HFF-Myc (cell line): ENCODE measurements at regions not wholly inside any gene's neighbourhood (a gene's known extent, or its start where the extent isn't known, plus 50 kb on each side); places are given as distances from the start of the nearest gene placed in this dataset.

Experiments used
- DNase-seq: peaks from one replicate; pipeline ENCODE4 v3.0.0-alpha.2; 2011; ENCODE audit warnings: low read depth; ENCODE audit errors: extremely low read depth
- H3K4me3 ChIP-seq: replicated peaks from 2 replicates; pipeline ENCODE4 v1.5.1; 2011; ENCODE audit warnings: low read depth, mild to moderate bottlenecking, control low read depth, low read length
- TF ChIP-seq, protein P1 (sequence below): IDR thresholded peaks from 2 replicates; pipeline ENCODE4 v1.5.1; 2012; ENCODE audit warnings: mild to moderate bottlenecking, low read depth, low read length, control low read depth; ENCODE audit errors: missing control alignments

DNA sequence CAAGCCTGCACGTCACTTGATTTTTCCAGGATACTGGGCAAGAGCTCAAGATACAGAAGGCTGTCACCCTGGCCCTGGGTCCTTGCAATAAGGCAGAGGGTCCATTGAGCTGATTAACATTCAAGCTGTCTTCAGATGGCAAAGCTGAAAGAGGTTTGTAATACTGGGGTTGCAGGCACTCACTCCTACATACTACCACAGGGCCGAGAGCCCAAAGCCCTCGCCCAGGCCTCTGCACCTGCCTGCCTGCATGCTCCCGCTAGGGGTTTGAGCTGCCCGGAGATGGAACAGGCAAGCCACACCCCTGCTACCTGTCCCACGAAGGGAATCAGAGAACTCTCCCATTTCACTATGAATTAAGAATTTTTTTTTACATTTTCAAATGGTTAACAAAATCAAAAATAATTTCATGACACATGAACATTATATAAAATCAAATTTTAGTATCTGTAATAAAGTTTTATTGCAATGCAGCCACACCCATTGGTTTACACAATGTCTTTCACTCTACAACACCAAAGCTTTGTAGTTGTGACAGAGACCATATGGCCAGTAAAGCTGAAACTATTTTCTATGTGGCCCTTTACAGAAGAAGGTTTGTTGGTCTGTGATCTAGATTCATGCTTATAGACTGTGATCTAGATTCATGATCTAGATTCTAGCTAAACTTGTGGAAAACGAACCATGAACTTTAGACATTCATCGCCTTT, 530.4 kb upstream of the IGFBP7 start:
- TF ChIP-seq, protein P1, sequence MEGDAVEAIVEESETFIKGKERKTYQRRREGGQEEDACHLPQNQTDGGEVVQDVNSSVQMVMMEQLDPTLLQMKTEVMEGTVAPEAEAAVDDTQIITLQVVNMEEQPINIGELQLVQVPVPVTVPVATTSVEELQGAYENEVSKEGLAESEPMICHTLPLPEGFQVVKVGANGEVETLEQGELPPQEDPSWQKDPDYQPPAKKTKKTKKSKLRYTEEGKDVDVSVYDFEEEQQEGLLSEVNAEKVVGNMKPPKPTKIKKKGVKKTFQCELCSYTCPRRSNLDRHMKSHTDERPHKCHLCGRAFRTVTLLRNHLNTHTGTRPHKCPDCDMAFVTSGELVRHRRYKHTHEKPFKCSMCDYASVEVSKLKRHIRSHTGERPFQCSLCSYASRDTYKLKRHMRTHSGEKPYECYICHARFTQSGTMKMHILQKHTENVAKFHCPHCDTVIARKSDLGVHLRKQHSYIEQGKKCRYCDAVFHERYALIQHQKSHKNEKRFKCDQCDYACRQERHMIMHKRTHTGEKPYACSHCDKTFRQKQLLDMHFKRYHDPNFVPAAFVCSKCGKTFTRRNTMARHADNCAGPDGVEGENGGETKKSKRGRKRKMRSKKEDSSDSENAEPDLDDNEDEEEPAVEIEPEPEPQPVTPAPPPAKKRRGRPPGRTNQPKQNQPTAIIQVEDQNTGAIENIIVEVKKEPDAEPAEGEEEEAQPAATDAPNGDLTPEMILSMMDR: no peak
- DNase-seq: no peak

DNA sequence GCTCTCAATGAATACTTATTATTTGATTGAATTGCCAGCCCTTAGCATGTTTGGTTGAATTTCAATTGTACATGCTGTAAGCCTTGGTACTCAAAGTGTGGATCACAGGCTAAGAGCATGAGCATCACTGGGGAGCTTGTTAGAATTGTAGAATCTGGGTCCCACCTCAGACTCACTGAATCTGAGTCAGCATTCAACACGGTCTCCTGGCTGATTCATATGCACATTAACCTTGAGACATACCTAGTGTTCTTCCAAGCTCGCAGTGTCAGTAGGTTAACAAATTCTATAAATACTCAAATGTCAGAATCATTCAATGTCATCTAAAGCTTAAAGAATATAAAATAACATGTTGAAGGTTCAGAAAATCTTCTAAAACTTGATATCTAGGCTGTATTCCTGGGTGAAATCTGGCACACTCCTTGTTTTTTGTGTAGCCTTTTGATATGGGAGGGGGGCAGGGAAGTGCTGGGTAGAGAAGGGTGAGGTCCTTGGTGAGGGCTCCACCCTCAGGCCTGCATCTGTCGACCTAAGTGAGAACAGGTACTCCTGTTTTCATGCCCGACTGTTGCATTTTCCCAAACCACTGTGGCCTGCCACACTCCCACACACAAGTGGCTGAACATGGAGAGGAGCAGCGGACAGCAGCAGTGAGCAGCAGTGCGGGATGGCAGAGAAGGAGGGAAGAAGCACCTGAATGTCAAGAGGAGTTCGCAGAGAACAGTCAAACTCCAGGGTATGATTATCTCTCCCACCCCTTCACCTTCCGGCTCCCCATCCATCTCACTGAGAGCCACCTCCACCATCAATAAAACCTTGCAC, 529.6 kb upstream of the IGFBP7 start:
- no peak overlapping the region for H3K4me3 ChIP-seq
- DNase-seq: no peak
- TF ChIP-seq, protein P1: no peak

More for the DNA sequence above, 530.4 kb upstream of the IGFBP7 start:
- no peak overlapping the region for H3K4me3 ChIP-seq

DNA sequence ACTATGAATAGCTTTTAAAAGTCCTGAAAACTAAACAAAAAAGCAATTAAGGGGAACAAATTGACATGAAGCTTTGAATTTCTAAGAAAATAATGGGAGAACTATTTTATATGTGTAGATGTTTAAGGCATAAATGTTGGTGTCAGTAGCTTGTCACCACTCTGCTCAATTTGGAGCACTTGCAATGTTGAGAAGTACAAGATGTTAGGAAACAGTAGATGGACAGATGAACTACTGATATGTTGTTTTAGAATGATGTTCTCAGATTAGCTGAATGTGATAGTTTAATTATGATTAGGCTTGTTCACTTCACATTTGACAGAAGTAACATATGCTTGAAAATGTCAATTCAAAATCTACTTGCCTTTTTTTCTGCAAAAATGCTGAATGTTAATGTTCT, 525.7 kb upstream of the IGFBP7 start:
- H3K4me3 ChIP-seq: no peak overlapping the region
- DNase-seq: no peak
- TF ChIP-seq, protein P1: no peak

DNA sequence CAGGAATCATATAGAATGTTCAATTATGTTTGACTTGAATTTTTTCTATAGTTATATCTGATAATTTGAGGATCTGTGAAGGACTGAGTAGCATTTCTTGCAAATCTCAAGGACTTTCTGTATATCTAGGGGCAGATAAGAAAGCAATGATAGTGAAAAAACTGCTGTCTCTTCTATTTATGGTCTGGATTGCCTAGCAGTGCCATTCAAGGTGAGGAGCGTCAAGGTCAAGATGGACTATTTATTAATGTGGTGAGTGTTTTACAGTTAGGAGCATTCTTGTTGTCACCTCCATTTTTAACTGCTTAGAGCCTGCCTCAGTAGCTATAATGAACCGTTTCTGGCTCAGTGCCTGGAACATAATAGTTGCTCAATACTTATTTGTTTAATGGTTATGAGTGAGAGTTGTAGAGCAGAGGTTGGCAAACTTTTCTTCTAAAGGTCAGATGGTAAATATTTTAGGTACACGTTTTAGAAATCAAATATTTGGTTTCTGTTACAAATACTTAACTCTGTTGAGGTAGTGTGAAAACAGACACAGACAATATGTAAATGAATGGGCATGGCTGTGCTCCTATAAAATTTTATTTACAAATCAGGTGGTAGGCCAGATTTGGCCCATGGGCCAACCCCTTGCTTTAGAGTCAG, 523.2 kb upstream of the IGFBP7 start:
- no peak for DNase-seq
- H3K4me3 ChIP-seq: no peak overlapping the region
- TF ChIP-seq, protein P1: no peak

DNA sequence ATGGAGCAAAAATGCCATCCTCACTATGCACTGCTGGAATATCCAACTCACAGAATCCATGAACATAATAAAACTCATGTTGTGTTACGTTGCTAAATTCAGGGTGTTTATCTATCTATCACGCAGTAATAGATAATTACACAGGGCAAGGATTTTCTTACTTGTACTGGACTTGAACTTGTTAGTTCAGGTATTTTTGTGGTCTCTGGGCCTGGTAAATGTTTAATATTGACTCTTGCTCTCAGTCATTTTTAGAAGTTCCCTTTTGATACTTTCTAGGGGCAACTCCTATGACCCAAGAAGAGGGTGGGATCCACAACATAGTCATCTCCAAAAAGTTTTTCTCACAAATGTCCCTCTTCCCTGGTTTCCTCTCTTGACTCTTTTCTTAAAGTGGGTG, 522.4 kb upstream of the IGFBP7 start:
- TF ChIP-seq, protein P1: no peak
- H3K4me3 ChIP-seq: no peak overlapping the region

DNA sequence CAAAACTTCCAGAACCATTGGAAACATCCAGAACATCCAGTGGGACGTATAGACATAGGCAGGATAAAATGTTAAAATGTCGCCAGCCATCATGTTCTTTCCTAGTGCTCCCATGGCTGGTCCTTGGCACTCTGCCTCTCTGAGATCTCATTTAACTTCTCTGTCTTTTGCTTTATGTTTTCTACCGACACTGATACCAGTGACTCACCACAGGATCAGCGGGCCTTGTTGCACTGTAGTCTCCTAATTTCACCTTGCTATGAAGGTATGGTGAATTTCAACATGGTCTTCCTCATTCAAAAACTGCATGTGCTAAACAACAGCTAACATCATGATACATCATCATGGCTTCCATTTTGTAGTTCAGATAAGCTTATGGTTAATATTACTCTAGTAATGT, 521.0 kb upstream of the IGFBP7 start:
- DNase-seq: no peak
- H3K4me3 ChIP-seq: no peak overlapping the region
- TF ChIP-seq, protein P1: no peak

More for the DNA sequence above, 522.4 kb upstream of the IGFBP7 start:
- DNase-seq: no peak
